GM12878 (cell line): ENCODE measurements at regions not wholly inside any gene's neighbourhood (a gene's known extent, or its start where the extent isn't known, plus 50 kb on each side); places are given as distances from the start of the nearest gene placed in this dataset.

Experiments
- CBX5 ChIP-seq: sonication (generic); IDR thresholded peaks from 2 replicates; pipeline ENCODE4 v1.6.1; 2016; ENCODE audit warnings: low read depth, moderate library complexity, mild to moderate bottlenecking, inconsistent platforms
- CEBPB ChIP-seq, 2 experiments: fragments of 150-350 bp in 1 of 2; IDR thresholded peaks; 2 replicates each; pipeline ENCODE4 v1.6.1; 2012 to 2014; ENCODE audit warnings: low read depth in 2 of 2, low read length in 2 of 2, borderline replicate concordance in 1 of 2, inconsistent platforms in 1 of 2
- CHD2 ChIP-seq: IDR thresholded peaks from 2 replicates; pipeline ENCODE4 v1.6.1; 2011; ENCODE audit warnings: low read depth, low read length, improper control_type of control experiment, borderline replicate concordance
- EZH2 ChIP-seq: IDR thresholded peaks from 2 replicates; pipeline ENCODE4 v1.6.1; 2012; ENCODE audit warnings: low read depth, mild to moderate bottlenecking, control low read depth, inconsistent platforms, low read length, borderline replicate concordance; ENCODE audit not compliant: control insufficient read depth
- GABPA ChIP-seq: IDR thresholded peaks from 2 replicates; pipeline ENCODE4 v1.6.1; 2014; ENCODE audit warnings: antibody characterized with exemption, low read depth, mild to moderate bottlenecking, inconsistent platforms
- RAD21 ChIP-seq: IDR thresholded peaks from 2 replicates; pipeline ENCODE4 v1.6.1; 2011; ENCODE audit warnings: mild to moderate bottlenecking, low read depth, low read length, moderate library complexity; ENCODE audit not compliant: insufficient read depth
- RUNX3 ChIP-seq: IDR thresholded peaks from 2 replicates; pipeline ENCODE4 v1.6.1; 2012; ENCODE audit warnings: low read length, inconsistent platforms
- YY1 ChIP-seq: IDR thresholded peaks from 2 replicates; pipeline ENCODE4 v1.6.1; 2011; ENCODE audit warnings: low read depth, mild to moderate bottlenecking, low read length
- TF ChIP-seq, protein P1 (sequence below), 3 experiments: IDR thresholded peaks in 2 of 3; conservative IDR thresholded peaks in 1 of 3; 2 replicates each; pipeline ENCODE4 v1.5.1; 2011; ENCODE audit warnings: low read depth in 3 of 3, low read length in 3 of 3, mild to moderate bottlenecking in 3 of 3, control low read depth in 2 of 3, moderate library complexity in 2 of 3, inconsistent platforms in 1 of 3, mixed read lengths in 1 of 3; ENCODE audit not compliant: control insufficient read depth in 2 of 3, insufficient read depth in 1 of 3; ENCODE audit errors: extremely low read depth in 1 of 3

DNA sequence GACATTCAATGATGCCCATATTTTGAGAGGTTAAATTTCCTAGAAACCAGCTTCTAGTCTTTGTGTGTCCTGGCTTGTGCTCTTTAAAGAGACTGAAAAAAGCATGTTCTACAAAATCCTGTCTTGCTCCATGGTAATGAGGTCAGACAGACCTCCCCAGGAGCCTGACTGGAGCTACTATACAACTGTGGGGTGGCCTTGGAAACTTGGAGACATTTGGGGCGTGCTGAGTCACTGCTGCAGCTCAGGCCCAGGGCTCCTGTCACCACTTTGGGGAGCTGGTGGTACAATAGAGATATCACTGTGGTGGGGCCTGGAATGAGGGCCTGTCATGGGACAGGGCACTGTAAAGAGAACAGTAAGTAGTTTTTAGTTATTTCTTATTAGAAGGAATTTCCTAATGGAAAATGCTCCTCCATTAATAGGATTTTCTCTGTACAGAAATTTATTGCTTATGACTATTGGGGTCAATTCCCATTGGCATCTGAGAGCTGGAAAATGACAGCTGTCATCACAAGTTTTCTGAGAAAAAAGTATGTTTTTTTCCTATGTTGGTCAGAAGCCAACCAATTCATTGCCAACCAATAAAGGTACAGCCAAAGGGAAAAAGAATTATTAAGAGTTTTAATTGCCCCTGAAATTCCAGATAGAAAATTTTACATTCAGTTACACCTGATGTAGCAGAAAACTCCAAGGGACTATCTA, 207.4 kb upstream of the JADE1 start:
- TF ChIP-seq, protein P1, sequence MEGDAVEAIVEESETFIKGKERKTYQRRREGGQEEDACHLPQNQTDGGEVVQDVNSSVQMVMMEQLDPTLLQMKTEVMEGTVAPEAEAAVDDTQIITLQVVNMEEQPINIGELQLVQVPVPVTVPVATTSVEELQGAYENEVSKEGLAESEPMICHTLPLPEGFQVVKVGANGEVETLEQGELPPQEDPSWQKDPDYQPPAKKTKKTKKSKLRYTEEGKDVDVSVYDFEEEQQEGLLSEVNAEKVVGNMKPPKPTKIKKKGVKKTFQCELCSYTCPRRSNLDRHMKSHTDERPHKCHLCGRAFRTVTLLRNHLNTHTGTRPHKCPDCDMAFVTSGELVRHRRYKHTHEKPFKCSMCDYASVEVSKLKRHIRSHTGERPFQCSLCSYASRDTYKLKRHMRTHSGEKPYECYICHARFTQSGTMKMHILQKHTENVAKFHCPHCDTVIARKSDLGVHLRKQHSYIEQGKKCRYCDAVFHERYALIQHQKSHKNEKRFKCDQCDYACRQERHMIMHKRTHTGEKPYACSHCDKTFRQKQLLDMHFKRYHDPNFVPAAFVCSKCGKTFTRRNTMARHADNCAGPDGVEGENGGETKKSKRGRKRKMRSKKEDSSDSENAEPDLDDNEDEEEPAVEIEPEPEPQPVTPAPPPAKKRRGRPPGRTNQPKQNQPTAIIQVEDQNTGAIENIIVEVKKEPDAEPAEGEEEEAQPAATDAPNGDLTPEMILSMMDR (IDR thresholded peaks at IDR 0.05 in 2 of 3, conservative IDR thresholded peaks at IDR 0.05 in 1 of 3; ENCODE audit: control insufficient read depth in 2 of 3, extremely low read depth in 1 of 3, insufficient read depth in 1 of 3, low read depth in 3 of 3, low read length in 3 of 3), result no peak
- TF ChIP-seq EZH2, result no peak
- no peak for TF ChIP-seq CBX5
- TF ChIP-seq RUNX3, result no peak
- TF ChIP-seq CHD2, result no peak
- no peak for TF ChIP-seq CEBPB (IDR thresholded peaks at IDR 0.05; ENCODE audit: borderline replicate concordance in 1 of 2, low read depth in 2 of 2, low read length in 2 of 2)
- no peak for TF ChIP-seq YY1
- no peak for TF ChIP-seq RAD21
- TF ChIP-seq GABPA, result no peak
